Inferior parietal cortex (tissue), 1 donor: ENCODE measurements at regions not wholly inside any gene's neighbourhood (a gene's known extent, or its start where the extent isn't known, plus 50 kb on each side); places are given as distances from the start of the nearest gene placed in this dataset.
"Not testable (repeated sequence)": the region's sequence is repeated elsewhere in the genome, so short reads cannot be mapped to it uniquely, and the experiment has no call there.

Source experiments
- DNase-seq: peaks from one replicate; pipeline ENCODE4 v3.0.0-alpha.2; 2016; ENCODE audit errors: extremely low spot score

DNA sequence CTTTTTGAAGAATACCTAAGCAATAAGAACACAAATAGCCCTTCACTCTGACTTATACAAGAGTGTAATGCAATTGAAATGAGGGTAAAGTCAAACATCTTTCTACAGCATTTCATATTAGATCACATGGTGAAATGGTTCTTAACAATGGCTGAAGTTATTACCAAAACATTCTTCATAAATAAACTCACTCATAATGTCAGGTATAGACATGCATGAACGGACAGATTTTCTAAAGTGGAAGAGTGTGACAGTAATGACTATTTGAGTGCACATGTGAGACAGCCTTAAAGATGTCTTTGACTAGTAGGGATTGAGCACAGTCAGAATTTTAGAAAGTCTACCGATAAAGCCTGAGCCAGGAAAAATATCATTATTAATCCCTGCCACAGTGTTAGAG, 471.0 kb downstream of the ZPLD1 start:
- no peak for DNase-seq

DNA sequence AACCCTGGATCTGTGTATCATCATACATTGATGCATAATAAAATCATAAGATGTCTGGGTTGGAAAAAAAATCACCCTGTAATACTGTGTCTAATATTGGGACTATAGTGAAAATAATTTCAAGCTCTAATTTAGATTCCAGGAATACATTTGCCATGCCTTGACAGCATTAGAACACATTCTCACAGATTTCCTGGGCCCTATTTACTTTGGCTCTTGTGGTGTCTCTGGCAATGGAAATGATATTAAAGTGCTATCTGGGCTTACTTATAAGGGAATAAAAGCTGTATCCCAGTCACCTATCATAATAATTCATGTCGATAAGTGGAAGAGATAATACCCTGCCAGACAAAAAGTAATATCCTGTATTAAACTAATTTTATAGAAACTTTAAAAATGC, 472.0 kb downstream of the ZPLD1 start:
- no peak for DNase-seq

DNA sequence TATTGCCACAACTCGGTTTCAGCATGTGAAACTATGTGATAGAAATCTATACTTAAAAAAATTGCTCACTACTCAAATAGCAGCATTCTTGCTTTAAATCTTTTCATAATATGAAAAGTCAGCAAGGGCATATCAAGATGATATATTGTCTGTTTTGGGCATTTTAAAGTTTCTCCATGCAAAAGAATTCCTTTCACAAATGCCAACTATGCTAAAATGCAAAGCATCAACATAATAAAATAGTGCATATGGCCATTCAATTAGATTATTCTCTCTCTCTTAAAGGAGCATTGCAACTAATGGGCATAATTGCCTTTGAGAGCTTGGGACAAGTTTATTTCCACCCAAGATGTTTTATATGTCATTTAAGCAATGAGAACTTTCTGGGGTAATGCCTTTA, 475.1 kb downstream of the ZPLD1 start:
- DNase-seq, result no peak

GRCh38 chr3:102916532-102916931, 481.7 kb downstream of the ZPLD1 start:
- no peak for DNase-seq

DNA sequence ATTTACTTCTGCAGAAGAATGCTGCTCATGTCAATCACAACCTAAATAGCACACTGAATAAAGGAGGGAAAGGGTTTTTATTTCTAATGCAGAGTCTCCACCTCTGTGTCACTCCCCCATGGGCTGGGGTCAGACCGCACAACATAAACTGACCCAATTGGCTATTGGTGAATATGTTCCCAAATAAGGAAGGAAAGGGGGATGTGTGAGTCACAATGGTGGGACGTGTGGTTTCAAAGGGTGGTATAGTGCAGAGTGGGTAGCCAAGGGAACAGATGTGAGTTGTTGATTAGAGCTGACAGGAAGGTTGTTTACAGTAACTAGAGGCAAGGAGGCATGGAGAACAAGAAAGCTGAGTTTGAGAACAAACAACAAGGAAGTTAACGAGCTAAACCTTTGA, 491.8 kb downstream of the ZPLD1 start:
- DNase-seq, result no peak

DNA sequence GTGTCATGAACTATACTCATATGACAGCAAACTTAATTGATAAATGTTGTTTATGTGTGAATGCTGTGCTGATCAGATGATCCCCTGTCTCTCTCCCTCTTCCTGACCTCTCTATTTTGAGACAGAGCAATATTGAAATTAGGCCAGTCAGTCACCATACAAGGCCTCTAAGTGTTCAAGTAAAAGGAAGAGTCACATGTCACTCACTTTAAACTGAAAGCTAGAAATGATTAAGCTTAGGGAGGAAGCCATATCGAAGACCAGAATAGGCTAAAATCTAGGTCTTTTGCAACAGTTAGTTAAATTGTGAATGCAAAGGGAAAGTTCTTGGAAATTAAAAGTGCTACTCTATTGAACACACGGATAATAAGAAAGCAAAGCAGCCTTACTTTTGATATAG, 498.6 kb downstream of the ZPLD1 start:
- no peak for DNase-seq

DNA sequence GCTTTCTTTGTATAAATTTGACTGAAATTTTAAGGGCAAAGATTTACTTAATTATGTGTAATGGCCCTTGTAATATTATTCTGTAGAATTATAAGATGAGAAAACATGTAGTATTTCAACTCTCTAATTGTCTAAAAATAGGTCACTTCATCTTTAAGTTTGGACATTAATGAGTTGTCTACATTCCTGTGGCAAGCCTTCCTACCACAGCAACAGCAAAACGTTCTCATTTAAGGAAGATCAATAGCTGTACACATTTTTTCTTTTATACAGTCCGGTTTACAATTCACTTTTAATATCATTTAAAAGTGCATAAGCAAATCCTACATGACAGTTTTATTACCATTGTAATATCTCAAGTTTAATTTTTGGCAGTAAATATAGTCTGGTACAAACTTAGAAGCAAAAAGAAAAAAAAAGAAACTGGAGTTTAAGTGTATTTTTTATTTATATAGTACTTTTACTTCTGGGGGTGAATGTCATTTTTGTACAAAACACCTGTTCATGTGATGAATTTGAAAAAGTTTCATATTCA, 501.8 kb downstream of the ZPLD1 start:
- DNase-seq, result no peak

- DNase-seq, result no peak
Observed at GRCh38 chr3:102941786-102942185, 507.0 kb downstream of the ZPLD1 start.

GRCh38 chr3:102946445-102946844, 511.6 kb downstream of the ZPLD1 start:
- DNase-seq, result not testable (repeated sequence)

DNA sequence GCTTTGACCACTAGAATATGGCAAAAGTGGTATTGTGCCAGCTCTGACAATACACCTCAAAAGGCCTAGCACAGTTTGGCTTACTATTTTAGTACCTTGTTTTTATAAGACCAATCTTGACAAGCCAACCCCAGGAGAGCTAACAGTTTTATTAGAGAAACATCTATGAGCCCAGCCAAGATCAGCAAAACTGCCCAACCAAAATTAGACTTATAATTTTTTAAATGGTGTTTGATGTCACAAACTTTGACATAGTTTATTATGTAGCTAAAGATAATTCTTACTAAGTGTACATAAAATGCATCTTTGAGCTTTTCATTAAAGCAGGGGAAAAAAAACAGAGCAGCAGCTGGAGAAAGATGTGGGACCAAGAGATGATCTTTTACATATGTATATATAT, 537.5 kb downstream of the ZPLD1 start:
- no peak for DNase-seq

- DNase-seq, result no peak
Observed at GRCh38 chr3:102974333-102974732, 539.5 kb downstream of the ZPLD1 start.

DNA sequence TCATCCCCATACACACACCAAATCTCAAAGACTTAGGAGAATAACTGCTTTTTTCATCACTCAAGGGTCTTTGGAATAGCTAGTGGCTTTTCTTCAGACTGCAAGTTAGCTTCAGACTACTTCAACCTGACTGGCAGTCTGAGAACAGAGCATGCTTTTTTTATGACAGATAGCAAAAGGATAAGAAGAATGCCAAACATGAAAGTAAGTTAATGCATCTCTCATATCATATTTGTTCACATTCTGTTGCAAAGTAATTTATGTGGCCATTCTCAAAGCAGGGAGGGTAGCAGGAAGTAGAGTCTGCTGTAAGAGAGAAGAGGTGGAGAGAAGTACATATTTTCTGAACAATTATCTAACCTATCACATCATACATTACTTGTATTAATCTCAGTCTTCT, 544.4 kb downstream of the ZPLD1 start:
- no peak for DNase-seq

DNA sequence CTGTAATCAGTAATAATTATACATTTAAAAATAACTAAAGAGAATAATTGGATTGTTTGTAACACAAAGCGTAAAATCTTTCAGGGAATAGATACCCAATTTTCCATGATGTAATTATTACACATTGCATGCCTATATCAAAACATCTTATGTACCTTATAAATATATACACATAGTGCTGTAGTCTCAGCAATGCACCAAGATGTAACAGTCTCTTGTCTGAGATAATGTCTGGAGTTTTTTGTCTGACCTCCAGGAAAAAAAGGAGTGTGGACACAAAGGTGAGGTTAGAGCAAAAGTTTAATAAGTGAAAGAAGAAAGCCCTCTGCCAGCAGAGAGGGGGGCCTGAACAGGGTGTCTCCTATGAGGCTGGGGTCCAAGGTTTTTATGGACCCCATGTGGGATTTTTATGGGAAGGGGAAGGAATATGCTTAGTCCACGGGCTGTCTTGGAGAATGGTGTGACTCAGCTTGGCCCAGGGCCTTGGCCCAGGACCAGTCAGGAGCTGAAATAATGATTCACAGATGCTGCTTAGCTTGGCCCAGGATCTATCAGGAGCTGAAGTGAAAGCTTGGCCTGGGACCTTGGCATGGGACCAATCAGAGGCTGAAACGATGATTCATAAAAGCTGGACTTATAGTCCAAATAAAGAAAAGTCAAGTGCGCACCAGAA, 545.0 kb downstream of the ZPLD1 start:
- no peak for DNase-seq

DNA sequence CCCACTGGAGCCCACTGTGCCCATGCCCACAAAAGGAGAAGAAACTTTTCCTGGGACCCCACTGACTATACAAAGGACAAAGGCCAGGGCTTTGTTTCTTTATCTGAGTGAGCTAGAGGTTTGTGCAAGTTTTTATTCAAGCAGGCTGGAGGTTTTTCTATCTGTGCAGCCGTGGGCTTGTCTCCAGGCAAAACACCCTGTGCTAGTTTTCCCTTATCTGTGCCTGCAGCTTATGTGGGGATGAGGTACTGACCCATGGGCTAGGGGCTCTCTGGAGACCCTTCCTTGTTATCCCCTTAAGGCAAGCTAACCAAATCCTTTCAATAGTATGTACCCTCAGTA, 545.5 kb downstream of the ZPLD1 start:
- DNase-seq, result no peak

GRCh38 chr3:103002425-103003176, 567.8 kb downstream of the ZPLD1 start:
- DNase-seq, result peak; percentile 27

DNA sequence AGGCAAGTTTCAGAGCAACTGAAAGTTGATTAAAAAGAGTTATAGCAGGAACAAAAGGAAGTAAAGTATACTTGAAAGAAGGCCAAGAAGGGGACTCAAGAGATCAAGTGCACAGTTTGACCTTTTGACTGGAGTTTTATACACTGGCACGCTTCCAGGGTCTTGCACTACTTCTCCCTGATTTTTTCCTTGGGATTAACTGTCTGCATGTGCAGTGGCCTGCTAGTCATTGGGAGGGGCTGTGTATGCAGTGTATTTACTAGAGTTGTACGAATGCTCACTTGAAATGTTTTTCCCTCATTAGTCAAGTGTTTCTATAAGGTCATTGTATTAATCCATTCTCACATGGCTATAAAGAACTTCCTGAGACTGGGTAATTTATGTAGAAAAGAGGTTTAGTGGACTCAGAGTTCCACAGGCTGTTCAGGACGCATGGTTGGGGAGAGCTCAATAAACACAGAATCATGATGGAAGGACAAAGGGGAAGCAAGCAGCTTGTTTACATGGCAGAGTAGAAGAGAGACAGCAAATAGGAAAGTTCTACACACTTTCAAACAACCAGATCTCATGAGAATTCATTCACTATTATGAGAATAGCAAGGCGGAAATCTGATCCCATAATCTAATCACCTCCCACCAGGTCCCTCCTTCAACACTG, 571.8 kb downstream of the ZPLD1 start:
- DNase-seq, result no peak

DNA sequence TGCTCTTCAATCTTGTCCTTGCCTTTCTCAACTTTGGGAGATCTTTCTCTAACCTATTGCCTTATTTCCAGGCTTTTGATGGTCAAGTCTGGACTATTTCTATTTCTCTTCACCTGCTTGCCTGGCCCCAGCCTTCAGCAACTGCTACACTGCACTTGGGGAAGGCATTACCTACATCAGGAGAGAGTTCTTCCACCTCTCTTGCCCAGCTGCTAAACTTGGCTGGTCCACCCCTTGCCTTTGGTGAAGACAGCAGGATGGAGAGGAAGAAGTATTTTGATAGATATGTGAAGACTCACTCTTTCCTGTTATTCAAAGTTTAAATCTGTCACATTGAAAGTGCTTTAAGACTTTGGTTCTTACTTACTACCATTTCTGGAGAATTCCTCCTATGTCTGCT, 574.8 kb downstream of the ZPLD1 start:
- no peak for DNase-seq

- DNase-seq, result no peak
Observed at GRCh38 chr3:103025880-103026279, 591.1 kb downstream of the ZPLD1 start.

DNA sequence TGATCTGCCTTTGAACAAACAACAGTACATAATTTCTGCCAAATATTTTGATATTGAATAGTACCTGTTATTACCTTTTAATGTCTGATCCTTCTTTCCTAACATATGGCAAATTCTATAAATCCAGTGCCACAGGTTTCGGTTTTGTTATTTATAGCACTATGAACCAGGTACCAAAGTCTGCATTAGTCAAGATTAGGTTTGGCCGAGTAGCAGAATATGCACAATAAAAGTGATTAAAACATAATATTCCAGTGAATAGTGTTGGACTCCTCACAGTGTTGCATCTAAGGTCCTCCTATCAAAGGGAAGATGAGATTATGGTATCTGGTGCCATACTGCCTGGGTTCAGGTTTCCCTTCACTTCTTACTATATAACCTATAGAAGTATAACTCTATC, 599.0 kb downstream of the ZPLD1 start:
- no peak for DNase-seq

- DNase-seq, result no peak
Observed at GRCh38 chr3:103047640-103048039, 612.8 kb downstream of the ZPLD1 start.

- DNase-seq, result no peak
Observed at GRCh38 chr3:103048068-103048722, 613.4 kb downstream of the ZPLD1 start.

- peak; percentile 23 for DNase-seq
Observed at GRCh38 chr3:103052236-103052830, 617.5 kb downstream of the ZPLD1 start.
